Endodermal cell (in vitro differentiated cells): ENCODE measurements at regions not wholly inside any gene's neighbourhood (a gene's known extent, or its start where the extent isn't known, plus 50 kb on each side); places are given as distances from the start of the nearest gene placed in this dataset.
A peak's percentile ranks its signal among the peaks of the same experiment; 100 is the strongest.

Source experiments
- DNase-seq: peaks from one replicate; pipeline ENCODE4 v3.0.0-alpha.2; 2017
- H3K27ac ChIP-seq: 2 replicates; pipeline ENCODE4 v1.5.1; 2013; ENCODE audit warnings: mild to moderate bottlenecking, low read depth, low read length, moderate library complexity
- H3K27me3 ChIP-seq: 2 replicates; pipeline ENCODE4 v1.6.1; 2013; ENCODE audit warnings: mild to moderate bottlenecking, low read length, moderate library complexity; ENCODE audit not compliant: insufficient read depth, control insufficient read depth, poor library complexity, severe bottlenecking
- H3K36me3 ChIP-seq: 2 replicates; pipeline ENCODE4 v1.7.0; 2013; ENCODE audit warnings: mild to moderate bottlenecking, low read length, moderate library complexity; ENCODE audit not compliant: control insufficient read depth, insufficient read depth
- H3K4me1 ChIP-seq: one replicate; pipeline ENCODE4 v1.7.0; 2013; ENCODE audit warnings: low read length; ENCODE audit not compliant: control insufficient read depth, insufficient read depth
- H3K4me3 ChIP-seq: 2 replicates; pipeline ENCODE4 v1.5.1; 2013; ENCODE audit warnings: mild to moderate bottlenecking, low read length, moderate library complexity
- H3K9ac ChIP-seq: 2 replicates; pipeline ENCODE4 v1.6.1; 2013; ENCODE audit warnings: mild to moderate bottlenecking, low read length, moderate library complexity; ENCODE audit not compliant: poor library complexity, severe bottlenecking; ENCODE audit errors: extremely low read depth
- H3K9me3 ChIP-seq: 2 replicates; pipeline ENCODE4 v1.6.1; 2013; ENCODE audit warnings: mild to moderate bottlenecking, low read length, moderate library complexity; ENCODE audit not compliant: control insufficient read depth
- H3K27ac Mint-ChIP-seq: 2 replicates; pipeline ENCODE4 v1.8.0; 2020; ENCODE audit warnings: mixed read lengths
- H3K27me3 Mint-ChIP-seq: 2 replicates; pipeline ENCODE4 v1.8.0; 2021; ENCODE audit warnings: mild to moderate bottlenecking, mixed read lengths; ENCODE audit not compliant: insufficient read depth
- H3K36me3 Mint-ChIP-seq: 2 replicates; pipeline ENCODE4 v1.8.0; 2020; ENCODE audit warnings: low read depth, mixed read lengths
- H3K4me1 Mint-ChIP-seq: 2 replicates; pipeline ENCODE4 v1.8.0; 2020; ENCODE audit warnings: mixed read lengths
- H3K4me3 Mint-ChIP-seq: 2 replicates; pipeline ENCODE4 v1.8.0; 2020; ENCODE audit warnings: mild to moderate bottlenecking, moderate library complexity, mixed read lengths
- H3K9me3 Mint-ChIP-seq: 2 replicates; pipeline ENCODE4 v1.8.0; 2020; ENCODE audit warnings: mild to moderate bottlenecking, mixed read lengths
- CTCF ChIP-seq: fragments of 200-600 bp; sonication (generic); conservative IDR thresholded peaks from 2 replicates; pipeline ENCODE4 v1.5.0; 2021; ENCODE audit warnings: antibody characterized with exemption, mild to moderate bottlenecking
- whole genome bisulfite sequencing, 2 experiments: methylation state at CpG; one replicate each; pipeline versions ENCODE4 v1.1.5 to v1.1.7; 2013; ENCODE audit warnings: missing lambda C conversion rate in 2 of 2, mixed read lengths in 1 of 2; ENCODE audit not compliant: insufficient coverage in 1 of 2, insufficient read length in 1 of 2; 5-methylcytosine and 5-hydroxymethylcytosine counted together

- Histone ChIP-seq H3K4me1 (peaks cover 5% of the 10 kb centered on the region), H3K36me3 (no peaks in the 10 kb centered on the region), H3K27me3 (no peaks in the 10 kb centered on the region), H3K27ac (no peak overlapping the region), H3K9ac (no peak overlapping the region), H3K9me3 (peaks cover 23% of the 10 kb centered on the region), H3K4me3 (no peak overlapping the region)
- 95 to 100% methylated on average over 1 to 4 of the region's 4 CpGs for WGBS, 2 experiments
- peaks cover 20% of the 10 kb centered on the region for H3K36me3 Mint-ChIP-seq
- H3K9me3 Mint-ChIP-seq, result peaks cover 17% of the 10 kb centered on the region
- peaks cover 9% of the 10 kb centered on the region for H3K4me1 Mint-ChIP-seq
- no peak overlapping the region for H3K27ac Mint-ChIP-seq
- DNase-seq, result no peak
- no peaks in the 10 kb centered on the region for H3K27me3 Mint-ChIP-seq
- no peak for TF ChIP-seq CTCF
- no peak overlapping the region for H3K4me3 Mint-ChIP-seq
These were observed 86.1 kb upstream of the CCL2 start for GRCh38 chr17:34168989-34169388.

GRCh38 chr17:34169496-34169895, 85.6 kb upstream of the CCL2 start:
- Mint-ChIP-seq H3K27me3 (no peaks in the 10 kb centered on the region), H3K9me3 (peaks cover 20% of the 10 kb centered on the region), H3K36me3 (peaks cover 24% of the 10 kb centered on the region), H3K27ac (no peak overlapping the region), H3K4me3 (no peak overlapping the region), H3K4me1 (peaks cover 9% of the 10 kb centered on the region)
- peaks cover 28% of the 10 kb centered on the region for H3K9me3 ChIP-seq
- no peak overlapping the region for H3K27ac ChIP-seq
- H3K9ac ChIP-seq, result no peak overlapping the region
- TF ChIP-seq CTCF, result no peak
- H3K4me1 ChIP-seq, result peaks cover 5% of the 10 kb centered on the region
- no peaks in the 10 kb centered on the region for H3K27me3 ChIP-seq
- no peaks in the 10 kb centered on the region for H3K36me3 ChIP-seq
- H3K4me3 ChIP-seq, result no peak overlapping the region
- DNase-seq, result no peak

GRCh38 chr17:34171245-34171818, 83.8 kb upstream of the CCL2 start:
- Histone ChIP-seq H3K4me3 (peak overlapping the region; percentile 59), H3K27me3 (no peaks in the 10 kb centered on the region), H3K9ac (no peak overlapping the region), H3K27ac (no peak overlapping the region), H3K36me3 (no peaks in the 10 kb centered on the region), H3K9me3 (peaks cover 31% of the 10 kb centered on the region), H3K4me1 (peaks cover 5% of the 10 kb centered on the region)
- peaks cover 13% of the 10 kb centered on the region for H3K4me1 Mint-ChIP-seq
- H3K36me3 Mint-ChIP-seq, result peaks cover 35% of the 10 kb centered on the region
- H3K27me3 Mint-ChIP-seq, result no peaks in the 10 kb centered on the region
- H3K4me3 Mint-ChIP-seq, result no peak overlapping the region
- 71 to 85% methylated on average over 8 to 9 of the region's 9 CpGs for WGBS, 2 experiments
- peaks cover 20% of the 10 kb centered on the region for H3K9me3 Mint-ChIP-seq
- TF ChIP-seq CTCF, result peak; percentile 97
- no peak overlapping the region for H3K27ac Mint-ChIP-seq
- DNase-seq, result peak; percentile 96
